GM18505 (cell line): ENCODE measurements at regions not wholly inside any gene's neighbourhood (a gene's known extent, or its start where the extent isn't known, plus 50 kb on each side); places are given as distances from the start of the nearest gene placed in this dataset.

Experiments
- ATAC-seq: cut with Tn5 transposase; IDR thresholded peaks from one replicate; pipeline ENCODE4 v1.9.1; 2021; ENCODE audit not compliant: unreplicated experiment
- POLR2A ChIP-seq: IDR thresholded peaks from 4 replicates; pipeline ENCODE4 v1.6.1; 2011; ENCODE audit warnings: borderline replicate concordance; ENCODE audit not compliant: insufficient read depth, insufficient read length; ENCODE audit errors: extremely low read depth

GRCh38 chr19:29297381-29297780, 84.4 kb upstream of the UQCRFS1 start:
- no peak for TF ChIP-seq POLR2A

GRCh38 chr19:29299416-29300380, 86.7 kb upstream of the UQCRFS1 start:
- TF ChIP-seq POLR2A: no peak
- no peak for ATAC-seq

More at GRCh38 chr19:29297381-29297780, 84.4 kb upstream of the UQCRFS1 start:
- ATAC-seq: no peak

GRCh38 chr19:29302002-29302928, 89.3 kb upstream of the UQCRFS1 start:
- no peak for TF ChIP-seq POLR2A
- ATAC-seq: no peak

- no peak for ATAC-seq
Measured at GRCh38 chr19:29303069-29303718, 90.2 kb upstream of the UQCRFS1 start.

GRCh38 chr19:29303719-29304090, 90.8 kb upstream of the UQCRFS1 start:
- no peak for TF ChIP-seq POLR2A
- no peak for ATAC-seq

More at GRCh38 chr19:29303069-29303718, 90.2 kb upstream of the UQCRFS1 start:
- TF ChIP-seq POLR2A: no peak

- TF ChIP-seq POLR2A: no peak
Measured at GRCh38 chr19:29305268-29305667, 92.3 kb upstream of the UQCRFS1 start.

GRCh38 chr19:29308977-29309590, 96.1 kb upstream of the UQCRFS1 start:
- ATAC-seq: no peak
- TF ChIP-seq POLR2A: no peak

More at GRCh38 chr19:29305268-29305667, 92.3 kb upstream of the UQCRFS1 start:
- no peak for ATAC-seq

- TF ChIP-seq POLR2A: no peak
- ATAC-seq: no peak
Measured at GRCh38 chr19:29309637-29310036, 96.7 kb upstream of the UQCRFS1 start.

GRCh38 chr19:29311191-29311790, 98.3 kb upstream of the UQCRFS1 start:
- no peak for TF ChIP-seq POLR2A
- ATAC-seq: no peak

GRCh38 chr19:29315556-29316190, 102.7 kb upstream of the UQCRFS1 start:
- ATAC-seq: no peak
- TF ChIP-seq POLR2A: no peak

- no peak for TF ChIP-seq POLR2A
- no peak for ATAC-seq
Measured at GRCh38 chr19:29318581-29318980, 105.6 kb upstream of the UQCRFS1 start.

GRCh38 chr19:29320086-29320485, 107.1 kb upstream of the UQCRFS1 start:
- ATAC-seq: no peak
- no peak for TF ChIP-seq POLR2A
